Fibroblast of lung (primary cell): ENCODE measurements at regions not wholly inside any gene's neighbourhood (a gene's known extent, or its start where the extent isn't known, plus 50 kb on each side); places are given as distances from the start of the nearest gene placed in this dataset.

ENCODE experiments used
- CTCF ChIP-seq, 2 donors: IDR thresholded peaks in 1 of 2; conservative IDR thresholded peaks in 1 of 2; 1 replicate in 1 of 2; 2 replicates in 1 of 2; pipeline ENCODE4 v1.5.1; 2011 to 2012; ENCODE audit warnings: low read length in 2 of 2, control low read depth in 1 of 2, inconsistent platforms in 1 of 2, low read depth in 1 of 2, mild to moderate bottlenecking in 1 of 2
- EZH2 ChIP-seq: IDR thresholded peaks from 2 replicates; pipeline ENCODE4 v1.5.1; 2012; ENCODE audit warnings: low read length, control low read depth, mild to moderate bottlenecking; ENCODE audit errors: missing control alignments

GRCh38 chr2:212912445-212913103, 238.8 kb downstream of the IKZF2 start:
- TF ChIP-seq CTCF (conservative IDR thresholded peaks at IDR 0.05 in 1 of 2, IDR thresholded peaks at IDR 0.05 in 1 of 2; ENCODE audit: low read depth in 1 of 2, low read length in 2 of 2) (no peak), EZH2 (no peak)
